NCI-H748 treated with DMSO at 0.1 percent for 48 hours (cell line): ENCODE measurements at regions not wholly inside any gene's neighbourhood (a gene's known extent, or its start where the extent isn't known, plus 50 kb on each side); places are given as distances from the start of the nearest gene placed in this dataset.
"Not testable (repeated sequence)": the region's sequence is repeated elsewhere in the genome, so short reads cannot be mapped to it uniquely, and the experiment has no call there.

Experiments
- DNase-seq: peaks from one replicate; lab custom pipeline; 2025; lab: John Stamatoyannopoulos, UW

- no peak for DNase-seq
Measured at GRCh38 chr12:88945051-88945732, 364.9 kb upstream of the KITLG start.

- DNase-seq: no peak
Measured at GRCh38 chr12:88944397-88944796, 364.1 kb upstream of the KITLG start.

- no peak for DNase-seq
Measured at GRCh38 chr12:88940854-88941253, 360.6 kb upstream of the KITLG start.

GRCh38 chr12:88935856-88936255 is 355.6 kb upstream of the KITLG start:
- no peak for DNase-seq

- no peak for DNase-seq
Measured at GRCh38 chr12:88934163-88934747, 354.0 kb upstream of the KITLG start.

- no peak for DNase-seq
Measured at GRCh38 chr12:88932457-88932856, 352.2 kb upstream of the KITLG start.

GRCh38 chr12:88931598-88931997 is 351.3 kb upstream of the KITLG start:
- DNase-seq: no peak

GRCh38 chr12:88925454-88925853 is 345.2 kb upstream of the KITLG start:
- no peak for DNase-seq

GRCh38 chr12:88924162-88924561 is 343.9 kb upstream of the KITLG start:
- DNase-seq: no peak

- DNase-seq: no peak
Measured at GRCh38 chr12:88923631-88924030, 343.4 kb upstream of the KITLG start.

- DNase-seq: no peak
Measured at GRCh38 chr12:88922816-88923215, 342.5 kb upstream of the KITLG start.

GRCh38 chr12:88921890-88922532 is 341.7 kb upstream of the KITLG start:
- no peak for DNase-seq

- DNase-seq: no peak
Measured at GRCh38 chr12:88921434-88921833, 341.2 kb upstream of the KITLG start.

GRCh38 chr12:88918161-88918560 is 337.9 kb upstream of the KITLG start:
- DNase-seq: peak; percentile 11

GRCh38 chr12:88914967-88915366 is 334.7 kb upstream of the KITLG start:
- no peak for DNase-seq

GRCh38 chr12:88909510-88909909 is 329.2 kb upstream of the KITLG start:
- DNase-seq: no peak

- no peak for DNase-seq
Measured at GRCh38 chr12:88908345-88908744, 328.1 kb upstream of the KITLG start.

GRCh38 chr12:88904705-88905104 is 324.4 kb upstream of the KITLG start:
- no peak for DNase-seq

- DNase-seq: no peak
Measured at GRCh38 chr12:88903333-88903732, 323.1 kb upstream of the KITLG start.

GRCh38 chr12:88897723-88898122 is 317.5 kb upstream of the KITLG start:
- no peak for DNase-seq

- no peak for DNase-seq
Measured at GRCh38 chr12:88896958-88897357, 316.7 kb upstream of the KITLG start.

GRCh38 chr12:88895634-88896033 is 315.4 kb upstream of the KITLG start:
- no peak for DNase-seq

- DNase-seq: no peak
Measured at GRCh38 chr12:88893801-88894200, 313.5 kb upstream of the KITLG start.

- not testable (repeated sequence) for DNase-seq
Measured at GRCh38 chr12:88891434-88891833, 311.2 kb upstream of the KITLG start.
